T-helper 2 cell treated with Interferon-gamma antibody and Interleukin-4, amounts not matched to agents 5 μg/mL and 100 μg/mL, for 36 hours (primary cell): ENCODE measurements at regions not wholly inside any gene's neighbourhood (a gene's known extent, or its start where the extent isn't known, plus 50 kb on each side); places are given as distances from the start of the nearest gene placed in this dataset.
"Not testable (repeated sequence)": the region's sequence is repeated elsewhere in the genome, so short reads cannot be mapped to it uniquely, and the experiment has no call there.

Experiments used
- DNase-seq: peaks from one replicate; pipeline ENCODE4 v3.0.0; 2021; ENCODE audit warnings: low spot score
- H3K27ac Mint-ChIP-seq: one replicate; pipeline ENCODE4 v1.8.0; 2021; ENCODE audit warnings: mild to moderate bottlenecking, mixed read lengths
- H3K27me3 Mint-ChIP-seq: one replicate; pipeline ENCODE4 v1.8.0; 2021; ENCODE audit warnings: low read depth, mixed read lengths
- H3K36me3 Mint-ChIP-seq: one replicate; pipeline ENCODE4 v1.8.0; 2021; ENCODE audit warnings: low read depth, mixed read lengths
- H3K4me1 Mint-ChIP-seq: one replicate; pipeline ENCODE4 v1.8.0; 2021; ENCODE audit warnings: low read depth, mixed read lengths
- H3K4me3 Mint-ChIP-seq: one replicate; pipeline ENCODE4 v1.8.0; 2022; ENCODE audit warnings: mild to moderate bottlenecking, moderate library complexity, mixed read lengths
- H3K9me3 Mint-ChIP-seq: one replicate; pipeline ENCODE4 v1.8.0; 2021; ENCODE audit warnings: mixed read lengths

GRCh38 chr2:111442767-111443454 lies 322.2 kb downstream of the BCL2L11 start:
- H3K4me1 Mint-ChIP-seq, H3K9me3 Mint-ChIP-seq, DNase-seq, H3K27ac Mint-ChIP-seq, H3K27me3 Mint-ChIP-seq, H3K4me3 Mint-ChIP-seq, H3K36me3 Mint-ChIP-seq: not testable (repeated sequence)

DNA sequence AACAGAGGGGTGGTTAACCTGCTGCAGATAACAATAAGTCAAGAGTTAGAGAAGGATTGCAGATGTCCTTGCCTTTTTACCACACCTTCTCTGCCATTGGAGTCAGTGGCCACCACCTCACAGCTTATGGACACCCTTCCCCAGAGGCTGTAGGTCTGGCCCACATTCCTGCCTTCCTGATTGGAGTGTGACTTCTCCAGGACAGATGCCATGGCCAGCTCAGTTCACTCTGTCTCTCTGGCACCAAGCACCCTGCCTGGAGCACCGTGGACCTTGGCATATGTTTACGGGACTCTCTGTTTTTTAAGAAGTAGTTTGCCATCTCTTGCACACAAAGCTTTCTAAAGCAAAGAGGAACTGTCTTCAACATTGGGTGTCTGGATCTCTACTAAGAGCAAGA lies 323.8 kb downstream of the BCL2L11 start:
- not testable (repeated sequence) for H3K36me3 Mint-ChIP-seq, H3K27me3 Mint-ChIP-seq, H3K4me1 Mint-ChIP-seq, DNase-seq, H3K9me3 Mint-ChIP-seq, H3K4me3 Mint-ChIP-seq, H3K27ac Mint-ChIP-seq

- DNase-seq, H3K27ac Mint-ChIP-seq, H3K36me3 Mint-ChIP-seq, H3K27me3 Mint-ChIP-seq, H3K4me3 Mint-ChIP-seq, H3K9me3 Mint-ChIP-seq, H3K4me1 Mint-ChIP-seq: not testable (repeated sequence)
Measured at GRCh38 chr2:111445191-111445929, 324.6 kb downstream of the BCL2L11 start.

DNA sequence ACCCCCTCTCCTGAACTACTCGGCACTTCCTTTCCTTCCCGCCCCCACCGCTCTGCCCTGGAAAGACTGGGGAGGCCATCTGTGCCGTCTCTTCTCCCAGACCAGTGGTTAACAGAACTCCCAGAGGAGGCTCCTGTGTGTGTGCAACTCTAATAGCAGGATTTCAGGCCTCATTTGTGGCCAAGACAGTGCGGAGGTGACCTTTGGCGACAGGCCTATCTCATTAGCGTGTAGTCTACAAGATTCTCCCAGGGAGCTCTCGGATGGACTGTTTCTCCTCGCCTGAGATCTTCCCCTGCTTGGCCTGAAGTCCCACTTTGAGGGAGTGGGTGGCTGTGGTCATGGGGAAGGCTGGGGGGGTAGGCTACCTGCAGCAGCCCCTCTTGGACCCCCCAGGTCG lies 325.2 kb downstream of the BCL2L11 start:
- H3K4me1 Mint-ChIP-seq, H3K4me3 Mint-ChIP-seq, DNase-seq, H3K9me3 Mint-ChIP-seq, H3K27me3 Mint-ChIP-seq, H3K27ac Mint-ChIP-seq, H3K36me3 Mint-ChIP-seq: not testable (repeated sequence)

DNA sequence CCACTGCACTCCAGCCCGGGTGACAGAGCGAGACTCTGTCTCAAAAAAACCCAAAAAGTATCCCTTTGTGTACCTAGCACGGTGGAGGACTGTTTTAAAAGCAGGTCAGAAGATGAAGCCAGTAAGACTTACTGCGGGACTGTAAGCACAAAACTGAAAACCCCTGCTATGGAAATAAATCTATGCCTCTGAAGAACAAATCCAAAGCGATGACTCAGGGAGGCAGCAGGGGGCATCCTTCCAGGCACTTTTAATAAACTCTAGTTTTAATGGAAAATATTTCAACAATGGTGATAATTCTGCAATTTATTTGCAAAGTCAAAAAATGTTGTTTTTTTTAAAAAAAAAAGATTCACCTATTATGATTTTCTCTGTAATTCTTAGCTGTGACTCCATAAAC lies 326.8 kb downstream of the BCL2L11 start:
- not testable (repeated sequence) for H3K36me3 Mint-ChIP-seq, DNase-seq, H3K27me3 Mint-ChIP-seq, H3K4me1 Mint-ChIP-seq, H3K27ac Mint-ChIP-seq, H3K4me3 Mint-ChIP-seq, H3K9me3 Mint-ChIP-seq

DNA sequence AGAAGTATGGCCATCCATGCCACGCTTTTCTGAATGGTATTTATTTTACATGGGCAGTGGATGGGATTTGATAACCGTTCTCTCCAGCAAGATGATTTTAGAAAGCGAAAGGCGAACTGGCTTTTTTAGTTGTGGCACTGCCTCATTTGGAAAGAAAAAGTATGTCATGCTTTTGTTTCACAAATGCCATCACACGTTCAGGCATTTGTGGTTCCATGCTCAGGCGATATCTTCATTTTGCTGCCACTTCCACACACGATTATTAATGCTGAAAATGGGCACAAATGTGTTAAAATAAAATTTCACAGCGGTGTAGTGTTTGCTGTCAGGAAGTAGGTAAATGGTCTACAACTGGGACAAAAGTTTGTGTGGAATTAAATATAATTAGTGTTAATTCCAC lies 328.1 kb downstream of the BCL2L11 start:
- H3K36me3 Mint-ChIP-seq, H3K27me3 Mint-ChIP-seq, H3K4me1 Mint-ChIP-seq, DNase-seq, H3K9me3 Mint-ChIP-seq, H3K27ac Mint-ChIP-seq, H3K4me3 Mint-ChIP-seq: not testable (repeated sequence)

GRCh38 chr2:111450526-111450925 lies 329.8 kb downstream of the BCL2L11 start:
- not testable (repeated sequence) for H3K4me3 Mint-ChIP-seq, DNase-seq, H3K27ac Mint-ChIP-seq, H3K27me3 Mint-ChIP-seq, H3K4me1 Mint-ChIP-seq, H3K9me3 Mint-ChIP-seq, H3K36me3 Mint-ChIP-seq

DNA sequence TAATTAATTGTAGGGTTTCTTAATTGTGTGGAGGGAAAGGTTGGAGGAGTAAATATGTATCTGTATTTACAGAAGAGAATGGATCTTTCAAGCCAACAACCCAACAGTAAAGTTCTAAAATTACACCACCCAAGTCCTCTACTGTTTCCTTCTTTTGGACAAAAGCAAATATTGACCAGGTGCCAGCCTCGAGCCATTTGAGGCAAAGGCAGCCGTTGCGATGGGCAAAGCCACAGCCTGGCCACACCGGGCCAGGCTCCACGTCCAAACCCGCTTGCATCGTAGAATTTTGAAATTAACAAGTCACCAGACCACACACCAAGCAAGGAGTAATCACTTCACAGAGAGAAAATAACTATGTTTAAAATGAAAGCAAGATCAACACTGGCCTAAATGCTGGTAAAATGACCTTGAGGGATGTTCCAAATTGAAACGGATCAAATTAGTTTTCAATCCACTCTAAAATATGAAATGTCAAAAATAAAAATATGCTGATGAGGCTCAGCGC lies 331.0 kb downstream of the BCL2L11 start:
- H3K36me3 Mint-ChIP-seq, H3K9me3 Mint-ChIP-seq, H3K4me1 Mint-ChIP-seq, DNase-seq, H3K4me3 Mint-ChIP-seq, H3K27me3 Mint-ChIP-seq: not testable (repeated sequence)
- H3K27ac Mint-ChIP-seq = peak overlapping the region; percentile 20

- H3K4me1 Mint-ChIP-seq, H3K9me3 Mint-ChIP-seq, H3K27me3 Mint-ChIP-seq, H3K36me3 Mint-ChIP-seq, H3K4me3 Mint-ChIP-seq: not testable (repeated sequence)
- peak overlapping the region; percentile 20 for H3K27ac Mint-ChIP-seq
- DNase-seq = peak; percentile 57
Measured at GRCh38 chr2:111452208-111452607, 331.5 kb downstream of the BCL2L11 start.

- H3K9me3 Mint-ChIP-seq, H3K4me3 Mint-ChIP-seq, H3K4me1 Mint-ChIP-seq, DNase-seq, H3K36me3 Mint-ChIP-seq, H3K27ac Mint-ChIP-seq, H3K27me3 Mint-ChIP-seq: not testable (repeated sequence)
Measured at GRCh38 chr2:111453308-111453707, 332.6 kb downstream of the BCL2L11 start.

- not testable (repeated sequence) for H3K9me3 Mint-ChIP-seq, H3K4me3 Mint-ChIP-seq, DNase-seq, H3K4me1 Mint-ChIP-seq, H3K36me3 Mint-ChIP-seq, H3K27ac Mint-ChIP-seq, H3K27me3 Mint-ChIP-seq
Measured at GRCh38 chr2:111453816-111454215, 333.1 kb downstream of the BCL2L11 start.

GRCh38 chr2:111454404-111454803 lies 333.7 kb downstream of the BCL2L11 start:
- H3K27me3 Mint-ChIP-seq, H3K4me1 Mint-ChIP-seq, H3K27ac Mint-ChIP-seq, H3K9me3 Mint-ChIP-seq, H3K36me3 Mint-ChIP-seq, H3K4me3 Mint-ChIP-seq: not testable (repeated sequence)
- DNase-seq = peak; percentile 27

- not testable (repeated sequence) for H3K36me3 Mint-ChIP-seq, DNase-seq, H3K27ac Mint-ChIP-seq, H3K9me3 Mint-ChIP-seq, H3K4me3 Mint-ChIP-seq, H3K27me3 Mint-ChIP-seq, H3K4me1 Mint-ChIP-seq
Measured at GRCh38 chr2:111455016-111456015, 334.6 kb downstream of the BCL2L11 start.

DNA sequence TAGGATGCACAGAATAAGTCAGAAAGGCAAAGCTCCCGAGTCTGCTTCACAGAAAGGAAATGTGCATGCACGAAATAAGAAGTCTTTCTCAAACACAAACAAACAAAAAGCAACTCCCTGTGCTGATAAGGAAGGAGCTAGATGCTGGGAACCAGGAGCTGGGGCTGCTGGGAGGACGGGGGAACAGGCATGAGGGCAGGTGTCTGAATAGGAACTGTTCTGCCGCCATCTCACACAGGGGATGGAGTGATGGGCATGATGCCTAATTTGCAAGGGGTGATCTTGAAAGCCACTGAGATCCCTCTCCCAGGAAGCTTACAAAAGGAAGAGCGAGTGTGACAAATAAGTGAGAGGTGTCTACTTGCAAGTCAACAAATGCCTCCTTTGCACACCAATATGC lies 336.5 kb downstream of the BCL2L11 start:
- not testable (repeated sequence) for H3K36me3 Mint-ChIP-seq, DNase-seq, H3K9me3 Mint-ChIP-seq, H3K27ac Mint-ChIP-seq, H3K27me3 Mint-ChIP-seq, H3K4me1 Mint-ChIP-seq, H3K4me3 Mint-ChIP-seq
